ENCODE measurements at regions not wholly inside any gene's neighbourhood (a gene's known extent, or its start where the extent isn't known, plus 50 kb on each side); places are given as distances from the start of the nearest gene placed in this dataset.

DNA sequence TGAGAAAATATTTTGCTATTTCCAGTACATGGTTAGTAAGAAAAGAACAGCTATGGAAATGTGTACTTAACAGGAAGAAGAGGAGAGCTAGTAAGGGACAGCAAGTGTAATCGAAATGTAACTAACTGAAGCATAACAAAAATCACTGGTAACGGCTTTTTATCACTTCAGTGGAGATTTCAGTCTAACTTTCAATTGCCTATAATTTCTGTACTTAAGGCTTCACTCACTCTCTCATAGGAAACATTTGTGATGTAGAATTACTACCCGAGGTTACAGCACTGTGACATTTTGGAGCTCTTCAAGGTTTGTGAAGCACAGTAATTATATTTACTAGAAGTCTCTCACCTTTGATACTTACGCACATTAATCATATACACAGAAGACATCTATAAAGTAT, 1119.1 kb downstream of the AMY1C start:
- H3K27ac ChIP-seq = no peak overlapping the region
- TF ChIP-seq EP300 (IDR thresholded peaks at IDR 0.05) = no peak
- intact Hi-C loops (cut with DNase I) = no loop called here
- 36 to 51% (median 41%) methylated on average over 4 of the region's 4 CpGs for WGBS, 3 donors
- H3K4me1 ChIP-seq (ENCODE audit: insufficient read depth) = no peaks in the 10 kb centered on the region
- H3K4me3 ChIP-seq = no peak overlapping the region
- H3K36me3 ChIP-seq = no peaks in the 10 kb centered on the region
- no peaks in the 10 kb centered on the region for H3K27me3 ChIP-seq
- no peak for DNase-seq
- no peaks in the 10 kb centered on the region for H3K9me3 ChIP-seq

DNA sequence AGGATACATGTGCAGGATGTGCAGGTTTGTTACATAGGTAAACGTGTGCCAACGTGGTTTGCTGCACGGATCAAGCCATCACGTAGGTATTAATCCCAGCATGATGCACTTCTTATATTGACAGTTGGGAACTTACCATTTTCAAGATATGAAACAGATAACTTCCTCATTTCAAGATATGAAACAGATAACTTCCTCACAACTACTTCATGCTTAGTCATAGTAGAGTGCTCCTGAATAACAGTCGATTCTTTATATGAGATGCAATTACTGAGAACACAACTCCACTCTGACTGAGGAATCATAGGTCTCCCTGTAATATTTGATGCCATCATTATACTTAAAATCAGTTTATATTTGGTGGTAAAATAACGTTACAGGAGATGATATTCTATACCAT, 1124.3 kb downstream of the AMY1C start:
- no peak for TF ChIP-seq POLR2A (IDR thresholded peaks at IDR 0.05)
- TF ChIP-seq, protein P1, sequence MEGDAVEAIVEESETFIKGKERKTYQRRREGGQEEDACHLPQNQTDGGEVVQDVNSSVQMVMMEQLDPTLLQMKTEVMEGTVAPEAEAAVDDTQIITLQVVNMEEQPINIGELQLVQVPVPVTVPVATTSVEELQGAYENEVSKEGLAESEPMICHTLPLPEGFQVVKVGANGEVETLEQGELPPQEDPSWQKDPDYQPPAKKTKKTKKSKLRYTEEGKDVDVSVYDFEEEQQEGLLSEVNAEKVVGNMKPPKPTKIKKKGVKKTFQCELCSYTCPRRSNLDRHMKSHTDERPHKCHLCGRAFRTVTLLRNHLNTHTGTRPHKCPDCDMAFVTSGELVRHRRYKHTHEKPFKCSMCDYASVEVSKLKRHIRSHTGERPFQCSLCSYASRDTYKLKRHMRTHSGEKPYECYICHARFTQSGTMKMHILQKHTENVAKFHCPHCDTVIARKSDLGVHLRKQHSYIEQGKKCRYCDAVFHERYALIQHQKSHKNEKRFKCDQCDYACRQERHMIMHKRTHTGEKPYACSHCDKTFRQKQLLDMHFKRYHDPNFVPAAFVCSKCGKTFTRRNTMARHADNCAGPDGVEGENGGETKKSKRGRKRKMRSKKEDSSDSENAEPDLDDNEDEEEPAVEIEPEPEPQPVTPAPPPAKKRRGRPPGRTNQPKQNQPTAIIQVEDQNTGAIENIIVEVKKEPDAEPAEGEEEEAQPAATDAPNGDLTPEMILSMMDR (IDR thresholded peaks at IDR 0.05) = no peak
- TF ChIP-seq EP300 (IDR thresholded peaks at IDR 0.05) = no peak
- DNase-seq = no peak

DNA sequence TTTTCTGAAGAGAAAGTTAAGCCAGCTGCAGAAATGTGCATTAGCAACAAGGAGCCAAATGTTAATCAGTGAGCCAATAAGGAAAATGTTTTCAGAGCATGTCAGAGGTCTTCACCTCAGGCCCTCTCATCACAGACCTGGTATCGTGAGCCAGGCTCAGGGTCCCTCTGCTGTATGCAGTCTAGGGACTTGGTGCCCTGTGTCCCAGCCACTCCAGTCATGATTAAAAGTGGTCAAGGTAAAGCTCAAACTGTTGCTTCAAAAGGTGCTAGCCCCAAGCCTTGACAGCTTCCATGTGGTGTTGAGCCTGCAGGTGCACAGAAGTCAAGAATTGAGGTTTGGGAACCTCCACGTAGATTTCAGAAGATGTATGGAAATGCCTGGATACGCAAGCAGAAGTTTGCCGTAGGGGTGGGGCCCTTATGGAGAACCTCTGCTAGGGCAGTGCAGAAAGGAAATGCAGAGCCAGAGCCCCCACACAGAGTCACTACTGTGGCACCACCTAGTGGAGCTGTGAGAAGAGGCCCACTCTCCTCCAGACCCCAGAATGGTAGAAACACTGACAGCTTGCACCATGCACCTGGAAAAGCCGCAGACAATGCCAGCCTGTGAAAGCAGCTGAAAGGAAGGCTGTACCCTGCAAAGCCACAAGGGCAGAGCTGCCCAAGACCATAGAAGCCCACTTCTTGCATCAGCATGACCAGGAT, 1128.7 kb downstream of the AMY1C start:
- no peaks in the 10 kb centered on the region for H3K27me3 ChIP-seq
- WGBS, 3 donors = 54 to 56% (median 55%) methylated on average over 5 of the region's 5 CpGs
- H3K4me3 ChIP-seq = no peak overlapping the region
- no peaks in the 10 kb centered on the region for H3K4me1 ChIP-seq (ENCODE audit: insufficient read depth)
- no peak overlapping the region for H3K27ac ChIP-seq
- H3K9me3 ChIP-seq = no peaks in the 10 kb centered on the region
- no peak for TF ChIP-seq POLR2A (IDR thresholded peaks at IDR 0.05)
- TF ChIP-seq, protein P1 (IDR thresholded peaks at IDR 0.05) = no peak
- no peak for TF ChIP-seq EP300 (IDR thresholded peaks at IDR 0.05)
- no peaks in the 10 kb centered on the region for H3K36me3 ChIP-seq
- intact Hi-C loops (cut with DNase I) = no loop called here
- no peak for DNase-seq

More for the DNA sequence above, 1124.3 kb downstream of the AMY1C start:
- no peaks in the 10 kb centered on the region for H3K4me1 ChIP-seq (ENCODE audit: insufficient read depth)
- H3K27me3 ChIP-seq = no peaks in the 10 kb centered on the region
- intact Hi-C loops (cut with DNase I) = no loop called here
- 82 to 83% (median 83%) methylated on average over 6 of the region's 6 CpGs for WGBS, 3 donors
- no peak overlapping the region for H3K27ac ChIP-seq
- H3K36me3 ChIP-seq = no peaks in the 10 kb centered on the region
- no peak overlapping the region for H3K4me3 ChIP-seq
- H3K9me3 ChIP-seq = no peaks in the 10 kb centered on the region

DNA sequence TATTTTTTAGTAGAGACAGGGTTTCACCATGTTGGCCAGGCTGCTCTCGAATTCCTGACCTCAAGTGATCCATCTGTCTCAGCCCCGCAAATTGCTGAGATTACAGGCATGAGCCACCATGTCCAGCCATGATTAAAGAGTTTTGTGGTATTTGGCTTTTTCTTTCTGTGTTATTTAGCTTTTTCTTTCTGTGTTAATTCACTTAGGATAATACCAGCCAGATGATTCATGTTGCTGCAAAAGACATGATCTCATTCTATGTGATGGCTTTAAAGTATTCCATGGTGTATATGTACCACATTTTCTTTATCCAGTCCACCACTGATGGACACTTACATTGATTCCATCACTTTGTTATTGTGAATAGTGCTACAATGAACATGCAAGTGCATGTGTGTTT, 1135.2 kb downstream of the AMY1C start:
- TF ChIP-seq, protein P1 (IDR thresholded peaks at IDR 0.05) = no peak
- TF ChIP-seq POLR2A (IDR thresholded peaks at IDR 0.05) = no peak
- no peak for TF ChIP-seq EP300 (IDR thresholded peaks at IDR 0.05)
- H3K27ac ChIP-seq = no peak overlapping the region
- no peak for DNase-seq
- no peaks in the 10 kb centered on the region for H3K4me1 ChIP-seq (ENCODE audit: insufficient read depth)
- no peaks in the 10 kb centered on the region for H3K27me3 ChIP-seq
- 78 to 83% (median 81%) methylated on average over 2 of the region's 2 CpGs for WGBS, 3 donors
- H3K36me3 ChIP-seq = no peaks in the 10 kb centered on the region
- no peak overlapping the region for H3K4me3 ChIP-seq
- intact Hi-C loops (cut with DNase I) = no loop called here
- no peaks in the 10 kb centered on the region for H3K9me3 ChIP-seq

DNA sequence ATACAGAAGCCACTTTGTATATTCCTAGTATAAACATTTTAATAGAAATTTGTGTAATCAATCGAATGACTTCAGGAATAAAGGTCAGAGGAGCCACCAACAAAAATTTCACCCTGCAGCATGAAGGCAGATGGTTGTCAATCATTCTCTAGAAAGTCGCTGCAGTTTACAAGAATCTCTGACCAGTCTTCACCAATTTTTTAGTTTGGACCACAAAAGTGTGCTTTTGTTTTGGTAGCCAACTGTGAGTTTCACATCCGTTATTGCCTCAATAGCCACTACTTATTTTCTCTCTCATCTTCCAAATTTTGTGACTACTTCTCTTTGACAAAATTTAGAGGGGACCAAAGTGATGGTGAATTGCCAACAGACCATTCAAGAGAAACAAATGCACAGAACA, 1155.6 kb downstream of the AMY1C start:
- TF ChIP-seq POLR2A (IDR thresholded peaks at IDR 0.05) (no peak), EP300 (IDR thresholded peaks at IDR 0.05) (no peak)
- TF ChIP-seq, protein P1 (IDR thresholded peaks at IDR 0.05) = no peak
- Histone ChIP-seq H3K4me1 (ENCODE audit: insufficient read depth) (no peaks in the 10 kb centered on the region), H3K36me3 (no peaks in the 10 kb centered on the region), H3K4me3 (no peak overlapping the region), H3K27me3 (no peaks in the 10 kb centered on the region), H3K27ac (no peak overlapping the region), H3K9me3 (no peaks in the 10 kb centered on the region)
- intact Hi-C loops (cut with DNase I) = no loop called here
- 83 to 87% (median 85%) methylated on average over 3 of the region's 3 CpGs for WGBS, 3 donors
- no peak for DNase-seq
